ENCODE measurements at regions not wholly inside any gene's neighbourhood (a gene's known extent, or its start where the extent isn't known, plus 50 kb on each side); places are given as distances from the start of the nearest gene placed in this dataset.

- no peak for DNase-seq
These were observed 82.2 kb downstream of the EPDR1 start for GRCh38 chr7:38002689-38003088.

DNA sequence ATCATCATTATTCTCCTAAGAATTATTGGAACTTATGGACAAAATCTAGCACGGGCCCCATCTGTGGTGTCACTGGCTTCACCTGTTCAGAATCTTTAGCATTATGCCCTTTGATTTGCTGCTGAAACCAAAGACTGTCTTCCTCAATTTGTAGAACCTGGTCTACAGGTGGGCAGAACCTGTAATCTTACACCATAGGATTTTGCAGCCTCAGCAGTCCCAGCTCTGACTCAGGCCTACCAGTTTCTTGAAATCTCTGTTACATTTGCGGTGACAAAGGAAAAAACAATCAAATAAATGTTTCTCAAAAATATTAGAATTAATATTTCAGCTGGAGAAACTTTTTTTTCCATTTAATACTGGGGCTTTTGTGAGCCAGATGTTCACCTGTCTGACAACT, 86.1 kb downstream of the EPDR1 start:
- DNase-seq, result no peak

- no peak for DNase-seq
These were observed 86.7 kb downstream of the EPDR1 start for GRCh38 chr7:38007096-38007495.

GRCh38 chr7:38013246-38013645, 92.8 kb downstream of the EPDR1 start:
- no peak for DNase-seq

DNA sequence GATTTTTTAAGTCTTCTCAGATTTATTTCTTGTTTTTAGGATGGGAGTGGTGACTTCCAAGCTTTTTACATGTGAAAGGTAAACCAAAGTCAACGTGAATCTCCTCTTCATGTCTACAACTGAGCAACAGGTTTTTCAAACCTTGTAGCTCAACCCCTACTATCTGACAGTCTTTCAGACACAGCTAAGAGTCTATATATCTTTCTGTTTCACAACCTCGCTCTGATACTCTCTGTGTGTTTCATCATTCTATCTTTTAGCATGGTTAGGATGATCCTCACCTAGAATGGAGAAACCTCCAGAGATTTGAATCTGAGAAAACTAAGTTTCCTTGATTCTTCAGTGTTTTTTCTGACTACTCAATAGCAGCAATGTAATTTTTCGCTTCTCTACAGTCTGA, 96.1 kb downstream of the EPDR1 start:
- no peak for DNase-seq

DNA sequence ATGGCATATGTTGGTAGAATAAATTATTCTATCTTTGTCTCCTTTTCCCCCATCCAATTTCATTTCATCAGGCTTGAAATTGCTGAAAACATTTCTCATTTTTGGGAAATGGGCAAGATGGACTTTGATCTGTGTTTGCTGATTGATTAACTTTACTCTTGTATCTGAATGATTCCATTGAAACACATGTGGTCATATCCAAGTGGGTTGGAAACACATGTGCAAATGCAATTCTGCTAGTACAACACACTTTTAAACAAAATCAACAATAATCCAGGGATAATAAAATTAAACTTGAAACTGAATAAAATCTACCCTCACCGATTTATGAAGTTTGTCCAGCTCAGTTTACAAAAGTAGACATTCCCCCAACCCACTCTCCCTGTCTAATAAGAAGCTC, 96.9 kb downstream of the EPDR1 start:
- DNase-seq, result no peak

DNA sequence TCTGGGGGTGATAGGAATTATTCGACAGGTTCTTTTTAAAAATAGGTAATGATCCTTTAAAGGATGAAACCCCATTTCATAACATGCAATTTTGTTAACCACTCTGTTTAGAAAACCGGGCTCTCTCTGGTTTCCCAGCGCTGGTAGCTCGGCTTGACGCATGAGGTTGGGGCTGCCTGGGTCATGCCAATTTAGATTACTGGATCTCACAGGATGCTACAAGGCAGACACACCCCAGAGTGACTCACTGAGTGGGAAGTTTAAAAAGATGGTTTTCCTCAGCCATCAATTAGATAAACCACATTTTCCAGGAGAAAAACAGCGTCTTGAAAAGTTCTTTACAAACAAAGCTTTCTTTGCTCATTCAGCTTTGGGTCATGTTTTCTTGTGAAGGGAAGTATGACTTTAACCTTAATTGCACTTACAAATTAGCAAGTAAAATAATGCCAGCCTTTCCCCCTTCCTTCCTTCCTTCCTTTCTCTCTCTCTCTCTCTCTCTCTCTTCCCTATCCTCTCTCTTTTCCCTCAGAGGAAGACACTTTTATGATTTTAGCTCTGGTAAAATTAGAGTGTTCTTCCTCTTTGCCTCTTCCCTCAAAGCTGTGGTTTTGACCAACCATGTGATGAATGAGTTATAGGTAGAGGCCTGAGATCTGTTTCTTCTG, 99.8 kb downstream of the EPDR1 start:
- no peak for DNase-seq

- DNase-seq, result no peak
These were observed 101.5 kb downstream of the EPDR1 start for GRCh38 chr7:38021892-38022291.

DNA sequence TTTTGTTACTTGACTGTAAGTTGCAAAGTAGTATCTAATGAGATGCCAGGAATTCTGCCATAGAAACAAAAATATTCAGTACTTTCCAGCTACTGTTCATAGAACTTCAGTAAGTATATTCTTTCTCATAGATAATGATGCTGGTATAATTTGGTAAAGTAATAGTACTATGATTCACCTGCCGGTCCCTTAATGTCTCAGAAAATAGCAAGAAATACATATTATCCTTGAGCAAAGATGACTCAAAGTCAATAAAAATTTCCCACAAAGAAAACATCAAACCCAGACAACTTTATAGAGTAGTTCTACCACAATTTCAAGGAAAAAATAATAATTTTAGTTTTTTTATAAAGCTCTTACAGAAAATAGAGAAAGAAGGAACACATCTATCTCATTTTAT, 105.4 kb downstream of the EPDR1 start:
- DNase-seq, result no peak

DNA sequence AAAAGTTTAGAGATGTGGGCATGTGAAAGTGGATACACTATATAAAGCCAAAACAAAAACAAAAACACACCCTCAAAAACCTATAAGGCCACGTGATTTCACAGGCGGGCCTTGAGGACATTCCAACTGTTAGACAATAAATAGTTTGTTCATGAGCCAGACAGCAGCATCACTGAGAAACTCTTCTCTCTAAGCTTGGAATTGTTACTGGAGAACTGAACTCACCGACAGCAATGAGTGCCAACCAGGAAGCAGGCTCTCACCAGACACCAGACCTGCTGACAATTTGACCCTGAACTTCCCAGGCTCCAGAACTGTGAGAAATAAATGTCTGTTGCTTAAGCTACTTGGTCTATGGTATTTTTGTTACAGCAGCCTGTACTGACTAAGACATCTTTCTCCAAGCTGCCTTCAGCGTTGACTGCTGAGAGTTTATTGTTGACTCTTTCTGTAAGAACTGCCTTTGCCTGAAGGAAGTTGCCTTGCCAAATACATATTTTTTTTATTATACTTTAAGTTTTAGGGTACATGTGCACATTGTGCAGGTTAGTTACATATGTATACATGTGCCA, 107.5 kb downstream of the EPDR1 start:
- DNase-seq, result no peak

DNA sequence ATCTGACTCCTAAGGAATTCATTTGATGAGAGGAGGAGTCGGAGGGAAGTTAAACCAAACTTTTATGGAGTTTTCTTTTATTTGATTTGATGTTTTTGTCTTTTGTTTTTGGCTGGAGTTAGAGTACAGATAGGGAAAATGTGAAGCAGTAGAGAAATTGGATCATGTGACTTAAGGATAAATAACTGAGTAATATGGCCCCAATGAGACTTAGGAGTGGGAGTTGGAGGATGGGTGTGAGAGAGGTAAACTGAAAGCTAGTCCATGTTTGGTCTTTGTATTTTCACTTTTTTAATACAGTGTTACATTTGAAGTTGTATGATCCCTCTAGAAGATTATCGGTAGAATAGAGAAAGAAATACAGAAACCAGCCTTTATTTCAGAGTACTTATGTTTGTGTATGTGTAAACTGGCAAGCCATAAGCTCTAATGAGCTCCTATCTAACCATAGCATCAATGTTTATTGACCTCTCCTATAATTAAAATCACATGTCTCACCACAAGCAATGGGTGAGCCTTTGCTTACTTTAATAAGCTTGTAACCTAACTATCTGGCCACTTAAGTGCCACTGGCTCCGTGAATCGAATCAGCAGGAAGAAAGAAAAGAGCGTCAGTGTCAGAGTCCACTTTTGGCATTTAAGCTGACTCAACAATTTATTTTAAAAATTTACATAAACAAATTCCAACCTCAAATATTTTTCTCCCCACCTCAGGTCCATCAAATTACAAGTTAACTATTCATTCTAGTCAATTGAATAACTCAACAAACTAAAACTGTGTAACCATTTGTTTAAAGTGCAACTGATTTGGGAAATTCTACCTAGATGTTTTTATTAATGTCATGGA, 113.8 kb downstream of the EPDR1 start:
- no peak for DNase-seq

DNA sequence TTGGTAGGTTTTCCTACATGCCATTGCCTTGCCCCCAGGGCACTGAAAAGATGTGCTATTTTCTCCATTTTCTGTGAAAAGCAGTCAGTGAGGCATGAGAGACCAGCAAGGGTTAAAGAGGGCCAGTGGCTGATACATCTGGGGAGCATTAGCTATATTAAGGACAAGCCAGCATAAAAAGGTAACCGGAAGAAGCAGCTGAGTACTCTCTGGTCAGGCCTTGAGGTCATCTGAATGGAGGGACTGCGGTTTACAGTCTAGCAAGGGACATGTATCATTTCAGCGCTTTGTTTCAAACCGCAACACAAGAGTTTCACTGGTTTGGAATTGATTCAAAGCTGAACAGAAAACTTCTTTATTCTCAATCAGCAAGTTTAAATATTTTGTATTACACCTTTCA, 120.4 kb downstream of the EPDR1 start:
- no peak for DNase-seq

DNA sequence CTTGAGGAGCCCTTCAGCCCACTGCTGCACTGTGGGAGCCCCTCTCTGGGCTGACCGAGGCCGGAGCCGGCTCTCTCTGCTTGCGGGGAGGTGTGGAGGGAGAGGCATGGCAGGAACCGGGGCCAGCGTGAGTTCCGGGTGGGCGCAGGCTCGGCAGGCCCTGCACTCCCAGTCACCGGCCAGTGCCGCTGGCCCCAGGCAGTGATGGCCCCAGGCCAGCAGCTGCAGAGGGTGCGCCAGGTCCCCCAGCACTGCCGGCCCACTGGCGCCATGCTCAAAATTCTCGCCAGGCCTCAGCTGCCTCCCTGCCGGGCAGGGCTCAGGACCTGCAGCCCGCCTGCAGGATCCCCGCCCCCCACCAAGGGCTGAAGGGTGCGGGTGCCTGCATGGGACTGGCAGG, 128.4 kb upstream of the STARD3NL start:
- DNase-seq, result no peak

DNA sequence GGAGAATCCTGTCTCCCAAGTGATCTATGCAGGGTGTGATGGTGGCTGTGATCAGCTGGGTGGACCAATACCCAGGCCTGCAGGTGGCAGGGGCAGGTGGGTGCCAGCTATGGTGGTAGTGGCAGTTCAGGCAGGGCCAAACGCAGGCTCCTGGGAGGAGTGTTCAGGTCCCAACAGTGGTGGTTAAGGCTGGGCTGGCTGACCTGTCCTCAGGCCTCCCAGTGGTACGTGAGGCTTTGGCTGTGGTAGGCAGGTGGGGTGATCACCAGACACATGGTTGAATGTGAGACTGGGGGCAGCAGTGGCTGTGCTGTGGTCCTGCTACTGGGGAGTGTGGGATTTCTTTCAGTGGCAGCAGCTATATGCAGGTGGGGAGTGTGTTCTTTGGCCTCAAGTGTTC, 126.7 kb upstream of the STARD3NL start:
- DNase-seq, result no peak

- DNase-seq, result no peak
These were observed 126.3 kb upstream of the STARD3NL start for GRCh38 chr7:38051786-38052185.

GRCh38 chr7:38052786-38053185, 125.3 kb upstream of the STARD3NL start:
- no peak for DNase-seq

DNA sequence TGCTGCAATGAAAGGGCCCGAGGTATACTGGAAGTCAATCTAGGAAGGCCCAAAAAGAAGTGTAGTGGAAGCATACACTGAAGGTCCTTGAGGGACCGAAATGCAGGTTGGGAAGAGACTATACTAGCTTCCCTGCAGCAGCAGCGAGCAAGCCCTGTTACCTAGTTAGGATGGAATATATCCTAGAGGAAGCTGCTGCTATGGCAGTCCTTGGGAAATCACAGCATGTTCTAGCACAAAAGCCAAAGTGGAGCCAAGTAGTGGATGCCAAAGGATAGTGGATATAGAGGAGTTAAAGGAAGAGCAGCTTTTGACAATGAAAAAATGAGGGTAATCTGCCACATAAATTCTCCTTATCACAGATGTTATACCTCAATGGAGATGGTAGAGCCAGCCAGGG, 123.8 kb upstream of the STARD3NL start:
- DNase-seq, result no peak

DNA sequence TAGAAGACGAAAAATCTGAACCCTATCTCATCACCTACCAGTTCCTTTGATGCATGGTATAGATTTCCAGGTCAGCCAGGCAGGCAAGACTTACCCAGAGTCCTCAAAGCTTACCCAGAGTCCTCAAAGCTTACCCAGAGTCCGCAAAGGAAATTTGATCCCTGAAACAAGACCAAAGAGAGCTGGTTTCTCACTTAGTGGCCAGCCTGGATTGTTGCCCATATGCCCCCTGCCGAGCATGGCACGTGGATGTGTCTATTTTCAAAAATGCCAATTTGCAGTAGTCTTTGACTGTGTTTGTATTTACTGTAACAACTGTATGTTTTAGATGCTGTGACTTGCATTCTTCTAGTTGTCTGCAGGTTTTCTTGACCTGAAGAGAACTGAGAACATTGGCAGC, 120.2 kb upstream of the STARD3NL start:
- DNase-seq, result no peak

GRCh38 chr7:38060116-38060515, 117.9 kb upstream of the STARD3NL start:
- DNase-seq, result no peak

GRCh38 chr7:38060637-38061036, 117.4 kb upstream of the STARD3NL start:
- DNase-seq, result no peak

GRCh38 chr7:38066391-38066790, 111.7 kb upstream of the STARD3NL start:
- no peak for DNase-seq

DNA sequence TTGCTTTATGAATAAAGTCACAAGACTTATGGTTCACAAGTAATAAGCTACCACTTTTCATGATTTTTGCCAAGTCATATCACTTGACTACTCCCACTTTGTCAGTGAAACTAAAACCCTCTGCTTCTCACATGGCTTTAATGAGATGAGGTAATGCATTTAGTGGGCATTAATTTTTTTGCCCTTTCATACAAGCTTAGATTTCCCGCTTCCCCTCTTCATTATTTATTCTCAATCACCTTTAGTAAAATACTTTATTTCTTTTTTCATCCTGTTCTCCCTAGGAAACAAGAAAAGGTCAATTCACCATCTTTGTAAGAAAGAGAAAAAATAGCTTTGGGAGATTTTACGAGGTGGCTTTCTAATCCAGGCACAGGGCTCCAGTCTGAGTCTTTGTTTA, 109.6 kb upstream of the STARD3NL start:
- DNase-seq, result no peak

DNA sequence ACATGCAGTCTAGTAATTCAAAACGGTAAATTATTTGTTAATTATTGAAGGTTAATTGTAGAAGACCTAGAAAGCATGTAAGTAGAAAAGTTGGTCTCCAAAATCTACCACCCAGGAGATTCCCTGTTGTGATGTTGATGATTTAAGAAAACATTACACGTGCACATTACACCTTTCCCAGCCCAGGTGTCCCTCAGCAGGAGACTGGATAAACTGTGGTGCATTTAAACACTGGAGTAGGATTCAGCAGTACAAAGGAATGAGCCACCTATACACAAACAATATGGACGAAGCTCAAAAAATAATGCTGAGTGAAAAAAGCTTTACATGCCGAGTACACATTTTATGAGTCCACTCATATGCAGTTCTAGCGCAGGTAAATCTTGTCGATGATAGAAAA, 109.0 kb upstream of the STARD3NL start:
- no peak for DNase-seq

- no peak for DNase-seq
These were observed 107.3 kb upstream of the STARD3NL start for GRCh38 chr7:38070718-38071117.
